Right lung (tissue), 2 donors: ENCODE measurements at regions not wholly inside any gene's neighbourhood (a gene's known extent, or its start where the extent isn't known, plus 50 kb on each side); places are given as distances from the start of the nearest gene placed in this dataset.
"Not testable (repeated sequence)": the region's sequence is repeated elsewhere in the genome, so short reads cannot be mapped to it uniquely, and the experiment has no call there.

Experiments
- DNase-seq, 2 donors: peaks; one replicate each; pipeline ENCODE4 v3.0.0-alpha.2; 2013

DNA sequence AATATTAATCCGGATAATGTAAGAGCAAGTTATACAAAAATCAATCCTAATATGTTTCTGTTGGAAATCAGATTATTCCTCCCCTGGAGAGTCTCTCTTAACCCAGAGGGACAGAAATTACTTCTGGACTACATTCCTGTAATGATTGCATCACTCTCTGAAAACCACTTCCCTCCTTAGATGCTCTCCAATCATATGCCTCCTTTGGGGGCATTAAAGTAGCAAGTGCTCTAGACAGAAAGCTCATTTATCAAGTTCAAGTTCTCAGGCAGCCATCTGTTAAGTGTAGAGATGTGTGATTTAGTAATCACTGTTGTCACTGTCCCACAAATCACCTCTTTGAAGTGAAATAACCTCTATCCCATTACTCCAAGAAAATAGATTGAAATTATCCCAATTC is 247.1 kb downstream of the SLCO4C1 start:
- no peak for DNase-seq

DNA sequence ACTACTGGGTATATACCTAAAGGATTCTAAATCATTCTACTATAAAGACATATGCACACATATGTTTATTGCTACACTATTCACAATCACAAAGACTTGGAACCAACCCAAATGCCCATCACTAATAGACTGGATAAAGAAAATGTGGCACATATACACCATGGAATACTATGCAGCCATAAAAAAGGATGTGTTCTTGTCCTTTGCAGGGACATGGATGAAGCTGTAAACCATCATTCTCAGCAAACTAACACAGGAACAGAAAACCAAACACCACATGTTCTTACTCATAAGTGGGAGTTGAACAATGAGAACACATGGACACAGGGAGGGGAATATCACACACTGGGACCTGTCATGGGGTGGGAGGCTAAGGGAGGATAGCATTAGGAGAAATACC is 249.0 kb downstream of the SLCO4C1 start:
- not testable (repeated sequence) for DNase-seq

DNA sequence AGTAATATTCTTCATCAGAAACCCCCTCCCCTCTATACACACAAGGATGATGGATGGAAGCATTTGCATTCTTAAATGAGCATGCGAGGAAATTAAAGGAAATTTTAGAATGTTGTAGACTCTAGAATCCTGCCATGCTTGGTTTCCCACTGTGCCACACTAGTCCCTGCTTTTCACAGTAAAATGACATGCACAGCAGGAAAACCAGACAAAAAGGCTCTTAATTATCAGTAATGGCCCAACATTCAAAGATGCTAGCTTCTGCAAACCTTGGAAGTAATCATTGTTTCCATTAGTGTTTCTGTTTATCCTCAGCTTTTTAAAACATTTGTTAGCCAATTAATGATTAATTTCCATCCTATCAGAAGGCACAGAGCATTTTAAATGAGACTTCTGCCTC is 255.8 kb downstream of the SLCO4C1 start:
- no peak for DNase-seq

DNA sequence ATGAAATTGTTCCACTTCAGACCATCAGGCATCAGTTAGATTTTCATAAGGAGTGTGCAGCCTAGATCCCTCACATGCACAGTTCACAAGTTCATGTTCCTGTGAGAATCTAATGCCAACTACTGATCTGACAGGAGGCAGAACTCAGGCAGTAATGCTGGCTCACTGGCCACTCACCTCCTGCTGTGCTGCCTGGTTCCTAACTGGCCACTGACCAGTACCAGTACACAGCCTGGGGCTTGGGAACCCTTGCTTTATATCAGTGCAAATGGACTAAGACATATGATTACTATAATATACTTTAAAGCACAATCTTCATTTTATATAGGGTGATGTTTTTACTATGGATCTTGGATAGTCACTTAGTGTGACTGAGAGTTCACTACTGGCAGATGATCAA is 259.2 kb downstream of the SLCO4C1 start:
- DNase-seq: no peak

DNA sequence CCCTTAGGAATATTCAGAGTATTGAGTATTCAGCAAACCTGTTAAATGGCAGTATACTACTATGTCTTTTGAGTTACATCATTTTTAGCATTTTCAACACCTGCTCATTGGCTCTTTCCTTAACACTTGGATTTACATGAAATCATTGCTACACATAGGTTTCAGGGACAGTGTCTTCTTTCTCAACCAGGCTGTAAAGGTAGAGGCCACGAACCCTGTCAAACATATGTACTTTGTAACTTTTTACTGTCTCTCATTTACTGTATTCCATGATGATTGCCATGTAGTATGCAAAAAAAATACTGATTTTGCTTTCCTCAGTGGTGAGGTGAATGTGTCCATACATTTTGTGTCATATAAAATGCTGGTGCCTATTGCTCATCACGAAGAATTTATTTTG is 264.4 kb downstream of the SLCO4C1 start:
- no peak for DNase-seq

DNA sequence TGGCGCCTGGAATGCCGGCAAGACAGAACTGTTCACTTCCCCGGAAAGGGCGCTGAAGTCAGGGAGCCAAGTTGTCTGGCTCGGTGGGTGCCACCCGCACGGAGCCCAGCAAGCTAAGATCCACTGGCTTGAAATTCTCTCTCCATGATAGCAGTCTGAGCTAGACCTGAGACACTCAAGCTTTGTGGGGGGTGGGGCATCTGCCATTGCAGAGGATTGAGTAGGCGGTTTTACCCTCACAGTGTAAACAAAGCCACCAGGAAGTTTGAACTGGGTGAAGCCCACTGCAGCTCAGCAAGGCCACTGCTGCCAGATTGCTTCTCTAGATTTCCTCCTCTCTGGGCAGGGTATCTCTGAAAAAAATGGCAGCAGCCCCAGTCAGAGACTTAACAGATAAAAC is 277.4 kb downstream of the SLCO4C1 start:
- DNase-seq: no peak

DNA sequence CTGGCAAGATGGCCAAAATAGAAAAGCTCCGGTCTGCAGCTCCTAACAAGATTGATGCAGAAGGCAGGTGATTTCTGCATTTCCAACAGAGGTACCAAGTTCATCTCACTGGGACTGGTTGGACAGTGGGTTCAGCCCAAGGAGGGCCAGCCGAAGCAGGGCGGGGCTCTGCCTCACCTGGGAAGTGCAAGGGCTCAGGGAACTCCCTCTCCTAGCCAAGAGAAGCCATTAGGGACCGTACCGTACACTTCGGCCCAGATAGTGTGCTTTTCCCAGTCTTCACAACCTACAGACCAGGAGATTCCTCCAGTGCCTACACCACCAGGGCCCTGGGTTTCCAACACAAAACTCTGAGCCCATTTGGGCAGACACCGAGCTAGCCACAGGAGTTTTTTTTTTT is 277.8 kb downstream of the SLCO4C1 start:
- DNase-seq: no peak

DNA sequence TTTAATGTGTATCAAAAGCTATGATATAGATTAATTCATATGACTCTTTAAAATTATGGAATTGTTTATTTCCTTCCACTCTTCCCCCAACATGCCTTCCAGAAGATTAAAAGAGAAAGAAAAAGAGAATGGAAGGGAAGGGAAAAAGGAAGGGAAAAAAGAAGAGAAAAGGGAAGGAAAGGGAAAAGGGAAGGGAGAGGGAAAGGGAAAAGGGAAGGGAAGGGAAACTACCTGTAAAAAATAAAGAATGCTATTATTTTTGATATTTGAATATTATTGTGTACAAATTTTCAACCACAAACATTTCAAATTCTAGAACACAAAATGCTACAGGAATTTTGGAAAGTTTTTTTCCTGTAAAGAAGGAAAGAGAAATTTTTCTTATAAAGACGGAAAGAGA is 281.7 kb downstream of the SLCO4C1 start:
- DNase-seq: no peak

DNA sequence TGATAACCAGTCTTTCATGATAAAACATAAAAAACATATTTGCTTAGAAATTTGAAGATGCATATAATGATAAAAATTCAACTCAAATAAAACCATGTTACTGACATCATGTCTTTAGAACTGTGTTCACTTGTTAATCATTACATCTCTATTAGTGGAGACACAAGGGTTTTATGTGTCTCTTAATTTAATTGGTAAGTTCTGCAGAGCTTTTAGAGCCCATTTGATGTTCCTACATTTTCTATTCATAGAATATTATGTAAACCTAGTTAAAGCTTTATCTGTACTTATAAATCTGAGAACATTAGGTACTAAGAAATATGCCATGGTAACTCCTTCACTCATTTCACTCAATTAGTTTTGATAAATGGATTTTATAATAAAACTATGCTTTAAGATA is 285.4 kb downstream of the SLCO4C1 start:
- no peak for DNase-seq

DNA sequence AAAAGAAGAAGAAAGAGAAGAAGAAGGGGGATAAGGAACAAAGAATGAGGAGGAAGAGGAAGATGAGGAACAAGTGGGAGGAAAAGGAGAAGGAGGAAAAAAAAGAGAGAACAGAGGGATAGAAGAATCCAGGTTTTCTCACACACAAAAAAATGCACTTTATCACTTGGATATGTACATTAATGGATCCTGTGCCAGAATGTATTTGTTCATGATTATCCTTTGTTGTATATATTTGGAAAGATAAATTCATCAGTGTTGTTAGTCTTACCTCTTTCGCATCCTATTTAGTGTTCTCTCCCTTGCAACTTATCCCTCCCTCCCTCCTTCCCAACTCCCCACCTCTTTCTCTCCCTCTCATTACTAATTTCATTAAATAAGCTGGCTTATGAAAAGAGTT is 298.8 kb downstream of the SLCO4C1 start:
- DNase-seq: no peak

DNA sequence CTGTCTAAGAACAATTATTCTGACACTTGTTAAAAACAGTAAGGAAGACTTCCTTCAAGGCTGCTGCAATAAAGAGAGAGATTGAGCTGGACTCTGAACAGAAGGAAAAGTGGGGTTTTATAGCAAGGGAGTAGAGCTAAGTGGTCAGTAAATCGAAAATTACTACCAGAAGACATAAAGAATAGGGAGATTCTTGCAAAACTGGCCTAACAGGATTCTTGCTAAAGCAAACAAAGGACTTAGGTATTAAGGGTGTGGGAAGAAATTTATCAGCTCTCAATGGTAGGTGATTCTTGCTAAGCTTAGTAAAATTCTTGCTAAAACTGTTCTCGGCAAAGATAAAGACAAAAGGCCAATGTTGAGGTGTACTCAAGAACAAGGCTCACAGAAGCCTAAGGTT is 300.5 kb downstream of the SLCO4C1 start:
- DNase-seq: peak; percentile 15 to 16

DNA sequence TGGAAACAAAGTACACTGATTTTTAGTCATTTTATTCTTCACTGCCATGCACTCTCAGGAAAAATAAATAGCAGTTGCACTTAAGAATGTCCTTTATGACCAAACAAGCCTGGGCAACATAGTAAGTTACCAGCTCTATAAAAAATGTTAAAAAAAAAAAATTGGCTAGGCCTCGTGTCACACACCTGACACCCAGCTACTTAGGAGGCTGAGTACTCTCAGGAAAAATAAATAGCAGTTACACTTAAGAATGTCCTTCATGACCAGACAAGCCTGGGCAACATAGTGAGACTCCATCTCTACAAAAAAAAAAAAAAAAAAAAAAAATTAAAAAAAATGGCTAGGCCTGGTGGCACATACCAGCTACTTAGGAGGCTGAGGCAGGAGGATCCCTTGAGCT is 304.6 kb downstream of the SLCO4C1 start:
- no peak for DNase-seq

DNA sequence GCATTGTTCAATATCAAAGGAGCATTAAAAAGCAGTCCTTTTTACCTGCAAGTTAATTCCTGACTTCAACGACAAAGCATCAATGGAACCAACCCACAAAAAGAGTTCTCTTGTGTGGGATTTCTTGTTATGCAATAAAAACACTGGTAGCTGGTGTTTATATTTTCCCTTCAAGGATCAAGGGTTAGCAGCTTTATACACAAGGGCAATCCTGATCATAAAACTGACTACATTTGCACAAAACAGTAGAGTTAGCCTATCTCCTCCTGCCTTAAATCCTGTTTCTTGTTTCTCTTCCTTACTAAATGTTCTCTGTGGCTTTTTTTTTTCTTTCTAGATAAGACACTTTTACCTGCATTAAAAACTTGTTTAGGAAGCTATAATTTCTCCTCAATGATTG is 306.4 kb downstream of the SLCO4C1 start:
- DNase-seq: no peak

DNA sequence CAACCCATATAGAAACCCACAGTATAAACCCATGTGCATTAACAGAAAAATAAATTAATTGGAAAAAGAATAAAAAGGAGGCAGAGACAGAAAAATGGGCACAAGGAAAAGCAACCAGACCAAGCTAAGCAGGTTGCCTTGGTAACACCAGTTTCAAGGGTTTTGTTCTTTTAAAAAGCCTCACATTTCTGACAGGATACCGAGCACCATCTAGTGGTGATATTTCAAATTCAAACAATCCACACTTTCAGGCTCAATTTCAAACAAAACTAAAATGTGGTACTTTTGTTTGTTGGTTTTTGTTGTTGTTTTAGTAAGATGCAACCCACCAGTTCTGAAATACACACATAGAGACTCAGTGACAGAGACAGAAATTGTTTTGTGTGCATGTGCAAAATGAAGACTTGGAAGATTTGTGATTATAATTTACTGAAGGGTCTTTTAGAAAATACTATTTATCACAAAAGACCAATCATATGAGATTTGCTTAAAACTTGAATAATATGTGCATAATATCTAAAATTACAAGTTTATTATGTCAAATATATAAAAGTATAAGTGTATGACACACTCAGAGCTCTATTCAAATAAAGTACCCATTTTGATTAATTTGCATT is 318.2 kb downstream of the SLCO4C1 start:
- peak; percentile 38 to 55 for DNase-seq

DNA sequence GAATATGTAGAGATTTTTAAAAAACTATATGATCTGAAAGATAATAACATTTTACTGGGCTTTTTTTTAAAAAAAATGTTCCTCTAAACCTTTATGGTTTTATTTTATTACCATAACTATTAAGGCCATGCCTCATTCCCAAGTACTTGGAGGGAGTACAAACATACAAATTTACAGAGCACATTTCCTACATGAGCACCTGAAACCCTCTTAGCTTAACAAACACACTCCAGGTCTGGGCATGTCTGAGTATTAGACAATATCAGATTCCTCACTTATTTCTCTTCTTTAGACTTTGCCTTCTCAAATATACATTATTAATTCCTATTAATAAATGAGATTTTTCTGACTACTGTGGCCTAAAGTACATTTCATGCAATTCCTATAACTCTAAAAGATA is 319.2 kb downstream of the SLCO4C1 start:
- DNase-seq: no peak

DNA sequence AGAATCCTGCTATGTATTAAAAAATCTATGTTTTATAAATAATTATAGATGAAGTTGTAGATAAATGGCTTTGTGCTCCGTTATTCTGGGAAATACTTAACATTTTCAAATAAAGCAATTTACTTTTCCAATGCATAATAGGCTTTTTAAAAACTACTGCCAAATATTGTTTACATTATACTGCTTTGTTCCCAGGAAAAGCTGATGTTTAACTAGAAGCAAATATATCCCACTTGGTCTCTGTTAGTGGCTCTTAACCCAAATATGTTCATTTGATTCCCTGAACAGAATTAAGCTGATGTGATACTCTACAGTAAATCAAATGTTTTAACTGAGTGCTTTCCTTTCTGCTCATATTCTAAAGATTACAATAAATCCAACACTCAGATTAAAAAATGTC is 326.3 kb downstream of the SLCO4C1 start:
- DNase-seq: peak; percentile 3 to 17

DNA sequence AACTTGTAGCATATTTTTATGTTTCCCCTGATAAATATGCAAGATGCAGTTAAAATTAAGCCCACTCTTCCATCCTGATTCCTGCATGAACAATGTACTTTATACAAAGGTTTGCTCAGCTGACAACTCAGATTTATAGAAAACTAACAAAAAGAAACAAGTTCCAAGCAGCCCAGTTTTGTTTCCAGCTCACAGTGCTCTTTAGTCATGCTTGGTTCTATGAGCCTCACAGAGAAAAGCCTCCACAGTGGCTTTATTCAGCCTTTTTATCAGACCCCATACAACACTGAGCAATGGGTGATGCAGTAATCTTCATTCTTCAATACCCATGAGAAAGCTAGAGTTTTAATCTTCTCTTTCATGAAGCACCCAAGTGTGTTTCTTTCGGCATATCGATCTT is 329.6 kb downstream of the SLCO4C1 start:
- no peak for DNase-seq

DNA sequence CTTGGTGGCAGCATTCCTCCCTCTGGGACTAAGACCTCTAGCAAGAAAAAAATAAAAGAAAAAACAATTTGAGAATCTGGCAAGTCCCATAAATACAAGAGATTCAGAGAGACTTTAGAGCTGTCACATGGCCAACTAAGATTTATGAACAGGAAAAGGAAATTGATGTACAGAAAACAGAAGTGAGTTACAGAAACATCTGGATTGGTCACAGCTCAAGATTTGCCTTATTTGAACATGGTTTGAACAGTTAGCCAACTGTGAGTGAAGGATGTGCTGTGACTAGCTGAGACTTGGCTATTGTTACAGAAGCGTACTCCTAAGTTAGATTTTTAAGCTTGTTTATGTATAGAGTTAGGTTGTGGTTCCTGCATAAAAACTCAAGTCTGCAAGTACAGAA is 340.2 kb downstream of the SLCO4C1 start:
- DNase-seq: no peak

DNA sequence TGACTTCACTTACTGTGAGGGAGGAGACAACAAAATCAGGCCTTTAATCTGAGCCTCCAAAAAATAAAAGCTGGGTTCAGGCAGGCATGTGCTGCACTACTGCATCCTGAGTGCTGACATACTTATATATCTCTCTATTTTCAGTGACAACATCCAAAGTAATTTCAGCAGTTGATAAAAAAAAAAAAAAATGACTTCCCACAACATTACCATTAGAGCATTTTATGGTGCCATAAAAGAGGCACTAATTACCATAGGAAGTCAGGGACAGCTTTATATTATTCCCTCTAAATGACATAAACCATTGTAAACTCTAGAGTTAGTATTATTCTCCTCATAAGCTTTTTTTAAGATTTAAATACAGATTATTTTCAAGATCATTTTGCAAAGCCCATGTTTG is 346.1 kb downstream of the SLCO4C1 start:
- no peak for DNase-seq

DNA sequence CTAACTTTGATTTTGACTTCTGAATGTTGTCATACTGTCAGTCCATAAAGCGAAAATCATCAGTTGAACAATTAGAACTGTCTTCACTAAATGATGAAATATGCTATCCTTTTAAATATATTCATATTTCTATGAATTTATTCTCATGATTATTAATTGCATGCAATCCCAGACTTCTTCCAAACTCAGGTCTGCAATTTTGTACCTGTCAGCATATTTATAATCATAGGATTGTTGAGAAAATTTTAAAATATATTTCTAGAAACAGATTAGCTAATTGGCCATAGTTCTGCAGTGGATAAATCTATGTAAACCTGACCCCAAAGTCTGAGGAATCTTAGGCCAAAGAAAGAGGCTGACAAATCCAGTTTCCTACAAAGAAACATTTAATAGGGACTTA is 347.5 kb downstream of the SLCO4C1 start:
- no peak for DNase-seq

DNA sequence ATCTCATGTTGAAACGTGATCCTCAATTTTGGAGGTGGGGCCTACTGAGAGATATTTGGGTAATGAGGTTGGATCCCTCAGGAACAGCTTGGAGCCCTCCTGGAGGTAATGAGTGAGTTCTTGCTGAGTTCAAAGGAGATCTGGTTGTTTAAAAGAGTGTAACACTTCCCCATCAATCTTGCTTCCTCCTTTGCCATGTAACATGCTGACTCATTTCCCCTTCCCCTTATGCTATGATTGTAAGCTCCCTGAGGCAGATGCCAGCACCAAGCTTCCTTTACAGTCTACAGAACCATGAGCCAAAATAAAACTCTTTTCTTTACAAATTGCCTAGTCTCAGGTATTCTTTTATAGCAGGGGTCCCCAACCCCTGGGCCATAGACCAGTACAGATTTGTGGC is 352.3 kb downstream of the SLCO4C1 start:
- DNase-seq: no peak

DNA sequence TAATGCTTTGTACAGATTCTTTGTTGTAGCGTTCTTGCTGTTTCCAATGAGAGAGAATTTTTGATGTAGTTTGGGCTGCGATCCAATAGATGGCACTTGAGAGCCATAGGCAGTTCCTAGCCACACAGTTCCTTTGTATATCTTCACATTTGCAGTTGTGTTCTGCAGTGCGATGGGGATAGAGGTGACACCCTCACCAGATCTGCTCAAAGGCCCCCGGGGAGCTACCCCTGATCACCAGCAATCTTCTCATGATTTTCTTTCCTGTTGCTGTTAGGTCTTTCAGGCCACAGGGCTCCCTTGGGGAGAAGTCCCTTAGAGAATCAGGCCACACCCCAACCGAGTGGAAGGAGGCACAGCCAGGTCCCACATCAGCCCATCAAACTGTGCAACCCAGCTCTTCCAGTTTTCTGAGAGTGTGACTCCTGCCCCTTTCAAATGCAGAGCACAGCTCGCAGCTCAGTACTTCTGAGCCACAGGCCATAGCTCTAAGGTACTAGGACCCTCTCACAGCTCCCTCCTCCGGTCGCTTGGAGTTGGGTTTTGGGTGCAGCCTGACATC is 353.7 kb downstream of the SLCO4C1 start:
- DNase-seq: peak; percentile 27 to 36

DNA sequence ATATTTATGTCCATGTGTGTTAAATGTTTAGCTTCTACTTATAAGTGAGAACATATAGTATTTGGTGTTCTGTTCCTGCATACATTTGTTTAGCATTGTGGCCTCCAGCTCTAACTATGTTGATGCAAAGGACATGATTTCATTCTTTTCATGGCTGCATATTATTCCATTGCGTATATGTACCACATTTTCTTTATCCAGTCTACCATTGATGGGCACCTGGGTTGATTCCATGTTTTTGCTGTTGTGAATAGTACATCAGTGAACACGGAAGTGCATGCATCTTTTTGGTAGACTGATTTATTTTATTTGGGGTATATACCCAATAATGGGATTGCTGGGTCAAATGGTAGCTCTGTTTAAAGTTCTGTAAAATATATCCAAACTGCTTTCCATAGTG is 359.0 kb downstream of the SLCO4C1 start:
- DNase-seq: no peak

DNA sequence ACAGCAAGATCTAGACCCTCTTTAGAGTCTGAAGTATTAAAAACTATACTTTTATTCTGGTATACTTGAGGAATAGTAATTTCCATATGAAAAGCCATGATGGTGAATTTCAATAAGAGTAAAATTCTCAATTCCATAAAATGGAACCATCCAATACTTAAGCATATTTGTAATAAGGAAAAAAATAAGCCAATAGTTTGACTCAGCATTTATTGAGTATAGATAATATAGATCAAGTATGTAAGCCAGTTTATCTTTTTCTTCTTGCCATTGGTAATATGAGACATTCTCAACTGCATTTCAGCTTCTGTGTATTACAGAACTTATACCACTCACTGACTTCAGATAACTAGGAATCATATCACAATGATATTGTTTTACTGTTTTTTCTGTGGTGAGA is 361.0 kb downstream of the SLCO4C1 start:
- DNase-seq: no peak
